ENCODE measurements at regions not wholly inside any gene's neighbourhood (a gene's known extent, or its start where the extent isn't known, plus 50 kb on each side); places are given as distances from the start of the nearest gene placed in this dataset.

- Histone ChIP-seq H3K27me3 (ENCODE audit: control insufficient read depth, insufficient read depth, low read length) (no peaks in the 10 kb centered on the region), H3K4me3 (ENCODE audit: low read depth, low read length) (no peak overlapping the region), H3K27ac (ENCODE audit: low read depth, low read length) (no peak overlapping the region), H3K9me3 (ENCODE audit: control insufficient read depth, insufficient read depth, low read length) (no peaks in the 10 kb centered on the region)
- ChIA-PET CTCF (no interaction called here), POLR2A (no interaction called here)
- DNase-seq (ENCODE audit: low read depth, low spot score): no peak
- no peak for TF ChIP-seq CTCF (IDR thresholded peaks at IDR 0.05; ENCODE audit: low read depth, low read length)
Measured at GRCh38 chrX:145524931-145525330, 277.6 kb downstream of the SPANXN1 start.

- Histone ChIP-seq H3K27ac (ENCODE audit: low read depth, low read length) (no peak overlapping the region), H3K4me3 (ENCODE audit: low read depth, low read length) (no peak overlapping the region), H3K9me3 (ENCODE audit: control insufficient read depth, insufficient read depth, low read length) (no peaks in the 10 kb centered on the region; the same call in 1 of the 2 replicates), H3K27me3 (ENCODE audit: control insufficient read depth, insufficient read depth, low read length) (no peaks in the 10 kb centered on the region)
- no peak for TF ChIP-seq CTCF (IDR thresholded peaks at IDR 0.05; ENCODE audit: low read depth, low read length)
- ChIA-PET CTCF (no interaction called here), POLR2A (no interaction called here)
- no peak for DNase-seq (ENCODE audit: low read depth, low spot score)
Measured at GRCh38 chrX:145532176-145532780, 285.0 kb downstream of the SPANXN1 start.

- Histone ChIP-seq H3K27me3 (ENCODE audit: control insufficient read depth, insufficient read depth, low read length) (no peaks in the 10 kb centered on the region), H3K27ac (ENCODE audit: low read depth, low read length) (no peak overlapping the region), H3K9me3 (ENCODE audit: control insufficient read depth, insufficient read depth, low read length) (no peaks in the 10 kb centered on the region; the same call in 1 of the 2 replicates), H3K4me3 (ENCODE audit: low read depth, low read length) (no peak overlapping the region)
- CTCF ChIA-PET: no interaction called here
- POLR2A ChIA-PET: no interaction called here
- DNase-seq (ENCODE audit: low read depth, low spot score): no peak
- TF ChIP-seq CTCF (IDR thresholded peaks at IDR 0.05; ENCODE audit: low read depth, low read length): no peak
Measured at GRCh38 chrX:145533534-145533933, 284.1 kb upstream of the SLITRK2 start.

GRCh38 chrX:145549496-145549895 lies 268.1 kb upstream of the SLITRK2 start:
- no peaks in the 10 kb centered on the region for H3K9me3 ChIP-seq (ENCODE audit: control insufficient read depth, insufficient read depth, low read length)
- TF ChIP-seq CTCF (IDR thresholded peaks at IDR 0.05; ENCODE audit: low read depth, low read length): no peak
- no peaks in the 10 kb centered on the region for H3K27me3 ChIP-seq (ENCODE audit: control insufficient read depth, insufficient read depth, low read length)
- no peak overlapping the region for H3K4me3 ChIP-seq (ENCODE audit: low read depth, low read length)
- DNase-seq (ENCODE audit: low read depth, low spot score): no peak
- ChIA-PET POLR2A (no interaction called here), CTCF (no interaction called here)
- H3K27ac ChIP-seq (ENCODE audit: low read depth, low read length): no peak overlapping the region

GRCh38 chrX:145552643-145553042 lies 265.0 kb upstream of the SLITRK2 start:
- Histone ChIP-seq H3K9me3 (ENCODE audit: control insufficient read depth, insufficient read depth, low read length) (no peaks in the 10 kb centered on the region), H3K27me3 (ENCODE audit: control insufficient read depth, insufficient read depth, low read length) (no peaks in the 10 kb centered on the region), H3K4me3 (ENCODE audit: low read depth, low read length) (no peak overlapping the region), H3K27ac (ENCODE audit: low read depth, low read length) (no peak overlapping the region)
- no peak for TF ChIP-seq CTCF (IDR thresholded peaks at IDR 0.05; ENCODE audit: low read depth, low read length)
- ChIA-PET CTCF (no interaction called here), POLR2A (no interaction called here)
- no peak for DNase-seq (ENCODE audit: low read depth, low spot score)

Data from AG04450 (cell line).